Motor neuron (in vitro differentiated cells): ENCODE measurements at regions not wholly inside any gene's neighbourhood (a gene's known extent, or its start where the extent isn't known, plus 50 kb on each side); places are given as distances from the start of the nearest gene placed in this dataset.
A peak's percentile ranks its signal among the peaks of the same experiment; 100 is the strongest.

Source experiments
- ATAC-seq, 8 experiments: fragments of 200-7000 bp; cut with Tn5 transposase; replicated peaks in 6 of 8; 2 replicates each; pipeline ENCODE4 v1.8.0; 2021; ENCODE audit warnings: mild to moderate bottlenecking in 8 of 8, moderate library complexity in 8 of 8
- H3K27ac ChIP-seq, 2 donors: fragments of 250-450 bp; sonication (Bioruptor Pico); 2 replicates each; pipeline ENCODE4 v1.9.0; 2021; ENCODE audit warnings: antibody characterized with exemption in 2 of 2, mild to moderate bottlenecking in 2 of 2, moderate library complexity in 1 of 2
- H3K4me1 ChIP-seq, 2 donors: fragments of 250-450 bp; sonication (Bioruptor Pico); replicated peaks in 1 of 2; 2 replicates each; pipeline ENCODE4 v1.6.1; 2021; ENCODE audit warnings: antibody characterized with exemption in 2 of 2, mild to moderate bottlenecking in 2 of 2, moderate library complexity in 1 of 2
- H3K4me3 ChIP-seq, 5 donors: fragments of 250-450 bp; sonication (Bioruptor Pico); 2 replicates each; pipeline ENCODE4 v1.9.0; 2021; ENCODE audit warnings: antibody characterized with exemption in 5 of 5, mild to moderate bottlenecking in 5 of 5, moderate library complexity in 4 of 5
- WGBS, 10 experiments: fragments of 450-650 bp; shearing (Covaris generic); methylation state at CpG; one replicate each; pipeline ENCODE4 v1.0.0; 2022; 5-methylcytosine and 5-hydroxymethylcytosine counted together
- in situ Hi-C, 9 experiments: fragments of 400-800 bp; cut with MboI; loops; one replicate each; pipeline ENCODE4 v1.15.0; 2021; ENCODE audit warnings: low sequenced_read_pairs in 9 of 9, low pct_unique_long_range_greater_than_20kb in 2 of 9; ENCODE audit not compliant: unreplicated experiment in 9 of 9

DNA sequence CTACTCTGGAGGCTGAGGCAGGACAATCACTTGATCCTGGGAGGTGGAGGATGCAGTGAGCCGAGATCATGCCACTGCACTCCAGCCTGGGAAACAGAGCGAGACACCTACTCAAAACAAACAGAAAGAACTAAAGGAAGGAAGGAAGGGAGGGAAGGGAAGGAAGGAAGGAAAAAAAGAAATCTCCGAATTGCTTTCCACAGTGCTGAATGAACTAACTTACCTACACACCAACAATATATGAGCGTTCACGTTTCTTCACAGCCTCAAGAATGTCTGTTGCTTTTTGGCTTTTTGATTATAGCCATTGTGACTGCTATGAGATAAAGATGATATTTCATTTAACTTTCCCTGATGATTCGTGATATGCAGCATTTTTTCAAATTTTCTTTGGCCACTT, 1343.7 kb downstream of the LRFN5 start:
- H3K4me1 ChIP-seq: no peaks in the 10 kb centered on the region
- no peak for ATAC-seq

DNA sequence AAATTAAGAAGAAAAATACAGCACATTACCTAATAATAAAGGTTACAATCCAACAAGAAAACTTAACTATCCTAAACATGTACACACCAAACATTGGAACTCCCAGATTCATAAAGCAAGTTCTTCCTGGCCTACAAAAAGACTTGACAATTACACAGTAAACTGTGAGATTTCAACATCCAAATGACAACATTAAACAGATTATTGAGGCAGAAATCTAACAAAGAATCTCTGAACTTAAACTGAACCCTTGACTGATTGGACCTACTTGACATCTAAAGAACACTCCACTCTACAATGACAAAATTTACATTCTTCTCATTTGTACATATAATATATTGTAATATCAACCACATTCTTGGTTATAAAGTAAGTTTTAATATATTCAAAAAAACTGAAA, 1341.3 kb downstream of the LRFN5 start:
- no peak for ATAC-seq

More for the DNA sequence above, 1343.7 kb downstream of the LRFN5 start:
- in situ Hi-C loops: no loop called here
- 0 to 100% (median 85%) methylated on average over 1 to 6 of the region's 6 CpGs for WGBS, 10 experiments
- Histone ChIP-seq H3K4me3 (no peak overlapping the region), H3K27ac (no peak overlapping the region)

DNA sequence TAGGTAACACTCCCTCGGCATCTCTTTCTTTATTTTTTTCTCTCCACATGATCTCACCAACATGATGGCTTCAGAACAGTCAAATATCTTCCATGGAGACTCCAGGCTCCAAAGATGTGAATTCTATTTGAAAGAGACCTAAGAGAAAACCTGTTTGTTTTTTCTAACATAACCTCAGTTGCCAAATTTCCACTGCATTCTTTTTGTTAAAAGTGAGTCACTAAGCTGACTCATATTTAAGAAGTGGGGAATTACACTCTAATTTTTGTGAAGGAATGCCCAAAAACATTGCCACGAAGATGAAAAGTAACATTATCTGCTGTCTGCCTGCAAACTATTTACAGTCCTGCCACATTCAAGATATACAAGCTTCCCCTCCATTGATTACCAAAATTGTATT, 1337.6 kb downstream of the LRFN5 start:
- no peak overlapping the region for H3K27ac ChIP-seq
- in situ Hi-C loops: no loop called here
- H3K4me1 ChIP-seq: no peaks in the 10 kb centered on the region
- ATAC-seq: no peak
- WGBS, 10 experiments: 0 to 100% (median 75%) methylated on average over 1 to 2 of the region's 2 CpGs
- H3K4me3 ChIP-seq: no peak overlapping the region

More for the DNA sequence above, 1341.3 kb downstream of the LRFN5 start:
- H3K4me1 ChIP-seq: no peaks in the 10 kb centered on the region
- no peak overlapping the region for H3K27ac ChIP-seq
- H3K4me3 ChIP-seq: no peak overlapping the region
- in situ Hi-C loops: no loop called here

DNA sequence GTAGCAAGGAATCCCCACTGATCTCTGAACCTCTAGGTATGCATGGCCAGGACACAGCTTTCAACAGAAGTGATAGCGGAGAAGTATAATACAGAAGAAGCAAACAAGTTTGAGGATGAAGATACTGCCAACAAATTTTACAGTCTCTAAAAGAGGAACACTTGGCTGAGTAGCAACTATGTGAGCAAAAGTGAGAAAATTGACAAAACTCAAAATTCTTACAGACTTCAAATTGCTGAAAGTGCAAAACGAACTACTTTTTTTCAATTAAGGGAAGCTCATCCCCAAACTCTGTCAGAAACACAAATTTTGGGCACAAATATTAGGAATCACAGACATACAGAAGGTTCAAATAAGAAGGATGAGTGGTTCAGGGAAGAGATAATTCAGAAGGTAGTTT, 1324.6 kb downstream of the LRFN5 start:
- WGBS, 10 experiments: 24 to 100% (median 75%) methylated on average over 1 to 2 of the region's 2 CpGs
- no peak overlapping the region for H3K4me3 ChIP-seq
- H3K27ac ChIP-seq: no peak overlapping the region
- no peak for ATAC-seq
- in situ Hi-C loops: no loop called here
- peaks cover 0 to 2% of the 10 kb centered on the region in 2 donors for H3K4me1 ChIP-seq

DNA sequence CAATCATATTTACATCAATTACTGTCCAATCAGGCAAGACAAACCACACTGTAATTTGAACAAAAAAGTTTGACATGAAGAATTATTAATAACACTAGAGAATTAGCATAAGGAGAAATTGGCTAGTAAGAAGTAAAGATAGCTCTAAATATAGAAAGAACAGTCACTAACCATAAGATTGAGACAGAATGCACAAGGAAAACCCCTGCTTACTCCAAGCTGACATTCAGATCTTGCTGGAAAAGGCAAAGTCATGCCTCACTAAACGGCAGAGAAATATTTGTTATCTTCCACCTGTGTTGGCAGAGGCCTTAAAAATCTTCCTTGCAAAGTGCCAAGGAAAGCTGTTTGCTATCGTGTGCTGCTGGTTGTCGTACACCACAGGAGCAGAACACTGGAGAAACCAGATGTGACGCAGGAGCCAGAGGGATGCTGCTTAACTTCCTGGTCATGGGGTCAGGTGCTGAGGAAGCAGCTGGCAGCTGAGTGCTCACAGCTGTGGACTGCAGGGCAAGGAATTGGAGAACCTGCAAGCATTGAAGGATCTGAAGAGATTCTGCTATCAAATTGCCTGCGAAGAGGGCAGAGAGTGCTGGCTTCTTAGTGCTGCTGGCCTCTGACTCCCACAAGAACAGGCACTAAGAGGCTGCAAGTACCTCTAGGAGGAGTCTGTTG, 1323.3 kb downstream of the LRFN5 start:
- in situ Hi-C loops: no loop called here
- no peak overlapping the region for H3K4me3 ChIP-seq
- H3K27ac ChIP-seq: no peak overlapping the region
- H3K4me1 ChIP-seq: peaks cover 0 to 2% of the 10 kb centered on the region in 2 donors
- peak in 5 of 8 experiments; percentile 22 to 66 (median 52) for ATAC-seq
- WGBS, 10 experiments: 0 to 85% (median 78%) methylated on average over 1 to 5 of the region's 5 CpGs; no CpG with 5 or more reads in 3 of the 10 experiments

DNA sequence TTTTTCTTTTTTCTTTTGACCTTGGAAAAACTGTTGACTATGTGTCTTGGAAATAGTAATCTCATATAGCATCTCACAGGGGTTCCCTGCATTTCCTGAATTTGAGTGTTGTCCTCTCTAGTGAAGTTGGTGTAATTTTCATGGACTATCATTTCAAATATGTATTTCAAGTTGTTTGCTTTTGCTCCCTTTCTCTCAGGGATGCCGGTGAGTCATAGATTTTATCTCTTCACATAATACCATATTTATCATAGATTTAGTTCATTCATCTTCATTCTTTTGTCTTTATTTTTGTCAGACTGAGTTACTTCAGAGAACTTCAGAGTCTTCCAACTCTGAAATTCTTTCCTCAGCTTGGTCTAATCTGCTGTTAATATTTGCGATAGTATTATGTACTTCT, 1320.6 kb downstream of the LRFN5 start:
- ATAC-seq: no peak
- in situ Hi-C loops: no loop called here
- Histone ChIP-seq H3K4me3 (no peak overlapping the region), H3K4me1 (peaks cover 0 to 2% of the 10 kb centered on the region in 2 donors), H3K27ac (no peak overlapping the region)
- whole genome bisulfite sequencing, 10 experiments: 71 to 100% (median 100%) methylated on average over 2 of the region's 2 CpGs; no CpG with 5 or more reads in 1 of the 10 experiments

DNA sequence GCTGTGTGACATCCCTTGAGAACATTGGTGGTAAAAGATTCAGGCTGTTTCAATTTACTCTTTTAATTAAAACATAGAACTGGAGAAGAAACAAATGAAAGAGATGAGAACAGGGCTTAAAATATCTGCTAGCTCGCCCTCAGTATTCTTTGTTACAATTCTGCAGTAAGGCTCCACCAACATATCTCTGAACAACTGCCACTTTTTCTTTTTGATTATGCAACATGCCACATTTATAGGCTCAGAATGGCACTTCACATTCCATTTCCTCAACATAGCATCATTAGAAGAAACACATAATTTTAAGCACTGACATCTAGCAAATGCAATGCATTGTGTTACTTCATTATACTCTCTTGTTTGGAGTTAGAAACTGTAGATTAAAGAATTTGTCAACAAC, 1315.2 kb downstream of the LRFN5 start:
- Histone ChIP-seq H3K4me1 (no peaks in the 10 kb centered on the region), H3K27ac (no peak overlapping the region), H3K4me3 (no peak overlapping the region)
- in situ Hi-C loops: no loop called here
- ATAC-seq: no peak
- 0 to 87% (median 35%) methylated on average over 1 of the region's 1 CpG; no CpG with 5 or more reads in 4 of the 10 experiments for WGBS, 10 experiments

DNA sequence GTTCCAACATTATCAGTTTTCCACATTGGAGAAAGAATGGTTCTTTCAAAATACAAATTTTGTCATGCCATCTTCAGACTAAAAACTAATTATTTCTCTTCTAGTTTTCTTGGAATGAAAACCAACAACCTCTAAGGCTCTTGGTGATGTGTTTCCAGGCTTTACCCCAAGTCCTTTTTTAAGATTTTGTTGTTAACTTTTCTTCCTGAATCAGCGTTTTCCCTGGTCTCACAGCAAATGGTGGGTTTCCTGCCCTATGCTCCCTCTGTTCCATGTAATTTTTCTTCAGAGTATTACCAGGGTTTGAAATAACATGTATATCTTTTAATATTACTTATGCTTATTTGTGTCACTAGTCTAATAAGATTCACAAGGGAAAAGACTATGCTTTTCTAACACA, 1311.9 kb downstream of the LRFN5 start:
- no peak for ATAC-seq
- no peak overlapping the region for H3K27ac ChIP-seq
- no peaks in the 10 kb centered on the region for H3K4me1 ChIP-seq
- in situ Hi-C loops: no loop called here
- 0 to 100% (median 88%) methylated on average over 1 of the region's 1 CpG; no CpG with 5 or more reads in 3 of the 10 experiments for WGBS, 10 experiments
- no peak overlapping the region for H3K4me3 ChIP-seq

DNA sequence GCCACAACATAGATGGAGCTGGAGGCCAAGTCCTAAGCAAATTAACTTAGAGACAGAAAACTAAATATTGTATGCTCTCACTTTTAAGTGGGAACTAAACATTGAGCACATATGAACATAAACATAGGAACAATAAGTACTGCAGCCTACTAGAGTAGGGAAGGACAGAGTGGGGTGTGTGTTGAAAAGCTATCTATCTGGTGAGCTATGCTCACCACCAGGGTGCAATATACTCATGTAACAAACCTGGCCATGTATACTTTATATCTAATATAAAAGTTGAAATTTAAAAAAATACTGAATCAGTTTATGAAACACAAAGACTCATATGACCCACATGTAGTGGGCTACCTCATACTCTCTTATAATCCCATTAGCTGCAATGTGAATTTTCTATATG, 1305.0 kb downstream of the LRFN5 start:
- Histone ChIP-seq H3K27ac (no peak overlapping the region), H3K4me3 (no peak overlapping the region), H3K4me1 (no peaks in the 10 kb centered on the region)
- in situ Hi-C loops: no loop called here
- no peak for ATAC-seq

DNA sequence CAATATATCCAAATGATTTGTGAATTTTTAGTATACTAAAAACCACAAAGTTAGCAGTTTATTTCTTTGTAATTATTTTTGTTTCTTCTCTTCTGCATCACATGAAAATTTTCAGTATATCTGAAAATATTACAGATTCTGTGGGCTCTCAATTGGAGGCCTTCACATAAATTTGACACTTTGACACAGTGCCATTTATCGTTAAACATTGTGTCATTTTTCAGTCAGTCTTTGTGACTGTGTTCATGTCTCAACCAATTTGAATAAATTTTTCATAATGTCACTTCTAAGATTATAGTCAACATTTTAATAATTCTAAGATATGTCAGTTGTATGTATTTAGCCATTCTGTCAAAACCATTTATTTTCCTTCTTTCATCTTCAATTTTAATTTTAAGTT, 1303.0 kb downstream of the LRFN5 start:
- 0 to 100% (median 89%) methylated on average over 1 of the region's 1 CpG; no CpG with 5 or more reads in 1 of the 10 experiments for WGBS, 10 experiments
- ATAC-seq: no peak

DNA sequence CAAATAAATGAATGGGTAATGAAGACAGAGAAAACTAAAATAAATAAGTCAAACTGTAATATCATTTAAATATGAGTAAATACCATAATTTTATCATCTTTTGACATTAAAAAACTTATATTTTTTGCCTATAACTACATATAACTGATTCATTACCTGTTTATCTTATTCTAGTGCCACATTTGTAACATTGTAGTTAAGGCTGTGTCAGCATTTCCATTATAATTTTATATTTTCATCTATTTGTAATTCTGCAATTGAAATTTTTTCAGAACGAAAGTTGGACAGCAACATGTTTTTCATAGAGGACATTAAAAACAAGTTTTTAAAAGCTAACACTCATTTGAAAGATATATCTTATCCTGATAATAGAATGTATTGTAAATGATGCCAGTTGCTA, 1286.5 kb downstream of the LRFN5 start:
- no peak overlapping the region for H3K4me3 ChIP-seq
- ATAC-seq: no peak
- in situ Hi-C loops: no loop called here
- H3K4me1 ChIP-seq: no peaks in the 10 kb centered on the region
- 0 to 75% (median 13%) methylated on average over 1 of the region's 1 CpG; no CpG with 5 or more reads in 4 of the 10 experiments for WGBS, 10 experiments
- no peak overlapping the region for H3K27ac ChIP-seq

More for the DNA sequence above, 1303.0 kb downstream of the LRFN5 start:
- Histone ChIP-seq H3K27ac (no peak overlapping the region), H3K4me3 (no peak overlapping the region), H3K4me1 (no peaks in the 10 kb centered on the region)
- in situ Hi-C loops: no loop called here

DNA sequence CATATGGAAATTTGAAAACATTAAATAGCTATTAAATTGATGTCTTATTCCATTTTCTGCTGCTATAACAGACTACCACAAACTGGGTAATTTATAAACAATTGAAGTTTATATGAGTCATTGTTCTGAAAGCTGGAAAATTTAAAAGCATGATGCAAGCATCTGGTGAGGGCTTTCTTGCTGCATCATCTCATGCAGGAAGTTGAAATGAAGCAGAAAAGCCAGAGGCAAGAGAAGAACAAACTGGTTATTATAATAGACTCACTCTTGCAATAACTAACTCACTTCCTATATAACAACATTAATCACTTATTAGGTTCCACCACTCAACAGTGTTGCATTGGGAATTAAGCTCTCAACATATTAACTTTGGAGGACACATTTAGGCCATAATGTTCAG, 1277.4 kb downstream of the LRFN5 start:
- peaks cover 4 to 5% of the 10 kb centered on the region in 2 donors for H3K4me1 ChIP-seq
- no peak overlapping the region for H3K4me3 ChIP-seq
- H3K27ac ChIP-seq: no peak overlapping the region
- in situ Hi-C loops: no loop called here
- ATAC-seq: peak in 7 of 8 experiments; percentile 55 to 93 (median 78)

DNA sequence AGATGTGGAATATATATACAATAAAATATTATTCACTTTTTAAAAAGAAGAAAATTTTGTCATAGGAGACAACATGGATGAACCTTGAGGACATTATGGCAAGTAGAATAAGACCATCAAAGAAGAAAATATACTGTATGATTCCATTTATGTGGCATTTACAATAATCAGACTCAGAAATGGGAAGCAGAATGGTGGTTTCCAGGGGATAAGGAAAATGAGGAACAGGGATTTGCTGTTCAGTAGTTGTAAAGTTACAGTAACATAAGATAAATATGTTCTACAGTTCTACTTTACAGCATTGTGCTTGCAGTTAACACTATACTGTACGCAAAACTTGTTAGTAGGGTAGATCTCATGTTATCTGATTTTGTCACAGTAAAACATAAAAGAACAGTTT, 1271.0 kb downstream of the LRFN5 start:
- Histone ChIP-seq H3K4me3 (no peak overlapping the region), H3K27ac (no peak overlapping the region), H3K4me1 (peaks cover 3 to 4% of the 10 kb centered on the region in 2 donors)
- ATAC-seq: no peak
- WGBS, 10 experiments: 20 to 100% (median 100%) methylated on average over 1 of the region's 1 CpG; no CpG with 5 or more reads in 2 of the 10 experiments
- in situ Hi-C loops: no loop called here

DNA sequence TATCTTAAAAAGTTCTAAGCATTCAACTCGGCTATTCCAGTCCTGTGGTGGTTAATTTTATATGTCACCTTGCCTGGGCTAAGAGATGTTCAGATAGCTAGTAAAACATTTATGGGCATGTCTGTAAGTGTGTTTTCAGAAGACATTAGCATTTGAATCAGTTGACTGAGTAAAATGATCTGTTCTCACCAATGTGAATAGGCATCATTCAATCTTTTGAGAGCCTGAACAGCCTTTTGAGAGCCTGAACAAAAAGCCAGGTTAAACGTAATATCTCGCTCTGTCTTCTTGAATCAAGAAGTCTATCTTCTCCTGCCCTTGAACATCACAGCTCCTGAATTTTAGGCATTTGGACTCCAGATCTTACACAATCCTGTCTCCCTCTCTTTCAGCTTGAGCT, 1266.1 kb downstream of the LRFN5 start:
- peaks cover 3 to 4% of the 10 kb centered on the region in 2 donors for H3K4me1 ChIP-seq
- in situ Hi-C loops: no loop called here
- ATAC-seq: peak in 4 of 8 experiments; percentile 27 to 42 (median 35)
- H3K4me3 ChIP-seq: no peak overlapping the region
- H3K27ac ChIP-seq: no peak overlapping the region
- WGBS, 10 experiments: 13 to 63% (median 30%) methylated on average over 2 to 3 of the region's 3 CpGs; no CpG with 5 or more reads in 4 of the 10 experiments
